Breast epithelium (tissue), 3 donors: ENCODE measurements at regions not wholly inside any gene's neighbourhood (a gene's known extent, or its start where the extent isn't known, plus 50 kb on each side); places are given as distances from the start of the nearest gene placed in this dataset.

Experiments
- POLR2AphosphoS5 ChIP-seq, 3 donors: sonication (generic); formaldehyde crosslinking; IDR thresholded peaks; one replicate each; pipeline ENCODE4 v1.6.1; 2017; ENCODE audit warnings: antibody characterized with exemption in 3 of 3
- TF ChIP-seq, protein P1 (sequence below), 3 donors: fragments of 450-650 bp; IDR thresholded peaks; one replicate each; pipeline ENCODE4 v1.5.1; 2016 to 2017; ENCODE audit warnings: antibody characterized with exemption in 3 of 3, mild to moderate bottlenecking in 3 of 3, moderate library complexity in 3 of 3

DNA sequence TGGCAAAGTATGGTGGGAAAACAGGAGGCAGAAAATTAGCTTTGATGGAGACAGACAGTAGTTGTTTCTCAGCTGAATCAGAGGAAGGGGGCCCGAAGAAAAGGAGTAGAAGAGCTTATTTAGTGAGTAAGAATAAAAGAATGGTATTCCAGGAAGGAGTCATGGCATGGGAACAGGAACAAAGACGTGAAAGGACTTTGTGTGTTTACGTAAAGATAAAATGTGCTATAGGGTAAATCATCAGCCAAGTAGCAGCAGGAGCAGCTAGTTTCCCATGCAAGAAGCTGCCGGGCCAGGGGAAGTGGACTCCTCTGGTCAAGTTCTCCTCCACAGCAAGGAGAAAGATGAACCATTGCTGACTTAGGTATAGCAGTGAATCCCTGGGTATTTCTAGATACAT lies 454.5 kb downstream of the HINT1 start:
- TF ChIP-seq POLR2AphosphoS5 (IDR thresholded peaks at IDR 0.05), result no peak
- TF ChIP-seq, protein P1, sequence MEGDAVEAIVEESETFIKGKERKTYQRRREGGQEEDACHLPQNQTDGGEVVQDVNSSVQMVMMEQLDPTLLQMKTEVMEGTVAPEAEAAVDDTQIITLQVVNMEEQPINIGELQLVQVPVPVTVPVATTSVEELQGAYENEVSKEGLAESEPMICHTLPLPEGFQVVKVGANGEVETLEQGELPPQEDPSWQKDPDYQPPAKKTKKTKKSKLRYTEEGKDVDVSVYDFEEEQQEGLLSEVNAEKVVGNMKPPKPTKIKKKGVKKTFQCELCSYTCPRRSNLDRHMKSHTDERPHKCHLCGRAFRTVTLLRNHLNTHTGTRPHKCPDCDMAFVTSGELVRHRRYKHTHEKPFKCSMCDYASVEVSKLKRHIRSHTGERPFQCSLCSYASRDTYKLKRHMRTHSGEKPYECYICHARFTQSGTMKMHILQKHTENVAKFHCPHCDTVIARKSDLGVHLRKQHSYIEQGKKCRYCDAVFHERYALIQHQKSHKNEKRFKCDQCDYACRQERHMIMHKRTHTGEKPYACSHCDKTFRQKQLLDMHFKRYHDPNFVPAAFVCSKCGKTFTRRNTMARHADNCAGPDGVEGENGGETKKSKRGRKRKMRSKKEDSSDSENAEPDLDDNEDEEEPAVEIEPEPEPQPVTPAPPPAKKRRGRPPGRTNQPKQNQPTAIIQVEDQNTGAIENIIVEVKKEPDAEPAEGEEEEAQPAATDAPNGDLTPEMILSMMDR (IDR thresholded peaks at IDR 0.05), result no peak
